ENCODE measurements at regions not wholly inside any gene's neighbourhood (a gene's known extent, or its start where the extent isn't known, plus 50 kb on each side); places are given as distances from the start of the nearest gene placed in this dataset.

GRCh38 chr14:44620121-44621019, 113.3 kb upstream of the FSCB start:
- no peak for DNase-seq
- H3K4me3 Mint-ChIP-seq: no peak overlapping the region
- no peaks in the 10 kb centered on the region for H3K9me3 Mint-ChIP-seq
- no peak overlapping the region for H3K27ac Mint-ChIP-seq
- no peaks in the 10 kb centered on the region for H3K27me3 Mint-ChIP-seq (ENCODE audit: low read depth, poor library complexity)
- TF ChIP-seq, protein P1, sequence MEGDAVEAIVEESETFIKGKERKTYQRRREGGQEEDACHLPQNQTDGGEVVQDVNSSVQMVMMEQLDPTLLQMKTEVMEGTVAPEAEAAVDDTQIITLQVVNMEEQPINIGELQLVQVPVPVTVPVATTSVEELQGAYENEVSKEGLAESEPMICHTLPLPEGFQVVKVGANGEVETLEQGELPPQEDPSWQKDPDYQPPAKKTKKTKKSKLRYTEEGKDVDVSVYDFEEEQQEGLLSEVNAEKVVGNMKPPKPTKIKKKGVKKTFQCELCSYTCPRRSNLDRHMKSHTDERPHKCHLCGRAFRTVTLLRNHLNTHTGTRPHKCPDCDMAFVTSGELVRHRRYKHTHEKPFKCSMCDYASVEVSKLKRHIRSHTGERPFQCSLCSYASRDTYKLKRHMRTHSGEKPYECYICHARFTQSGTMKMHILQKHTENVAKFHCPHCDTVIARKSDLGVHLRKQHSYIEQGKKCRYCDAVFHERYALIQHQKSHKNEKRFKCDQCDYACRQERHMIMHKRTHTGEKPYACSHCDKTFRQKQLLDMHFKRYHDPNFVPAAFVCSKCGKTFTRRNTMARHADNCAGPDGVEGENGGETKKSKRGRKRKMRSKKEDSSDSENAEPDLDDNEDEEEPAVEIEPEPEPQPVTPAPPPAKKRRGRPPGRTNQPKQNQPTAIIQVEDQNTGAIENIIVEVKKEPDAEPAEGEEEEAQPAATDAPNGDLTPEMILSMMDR (IDR thresholded peaks at IDR 0.05): no peak
- H3K4me1 Mint-ChIP-seq: peaks cover 9% of the 10 kb centered on the region
- H3K36me3 Mint-ChIP-seq (ENCODE audit: low read depth): no peaks in the 10 kb centered on the region

DNA sequence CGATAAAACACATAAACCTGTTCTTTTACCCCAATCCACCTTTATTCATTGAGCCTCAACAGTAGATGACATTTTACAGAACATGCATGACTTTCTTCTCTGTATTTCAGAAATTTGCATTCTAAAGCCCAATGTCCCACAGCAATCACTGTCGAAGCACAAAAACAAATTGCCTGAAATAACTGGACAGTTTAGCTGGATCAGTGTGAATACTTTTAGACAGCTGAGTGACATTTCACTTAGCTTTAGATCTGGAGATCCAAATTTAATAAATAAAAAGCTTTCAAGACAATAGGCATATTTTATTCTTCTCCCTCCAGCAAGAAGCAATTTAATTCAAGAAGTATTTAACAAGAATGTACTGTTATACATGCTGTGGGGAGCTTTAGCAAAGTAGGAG, 109.1 kb upstream of the FSCB start:
- no peak for DNase-seq
- no peaks in the 10 kb centered on the region for H3K27me3 Mint-ChIP-seq (ENCODE audit: low read depth, poor library complexity)
- H3K9me3 Mint-ChIP-seq: no peaks in the 10 kb centered on the region
- H3K27ac Mint-ChIP-seq: no peak overlapping the region
- H3K36me3 Mint-ChIP-seq (ENCODE audit: low read depth): no peaks in the 10 kb centered on the region
- TF ChIP-seq, protein P1 (IDR thresholded peaks at IDR 0.05): no peak
- no peak overlapping the region for H3K4me3 Mint-ChIP-seq
- peaks cover 26% of the 10 kb centered on the region for H3K4me1 Mint-ChIP-seq

DNA sequence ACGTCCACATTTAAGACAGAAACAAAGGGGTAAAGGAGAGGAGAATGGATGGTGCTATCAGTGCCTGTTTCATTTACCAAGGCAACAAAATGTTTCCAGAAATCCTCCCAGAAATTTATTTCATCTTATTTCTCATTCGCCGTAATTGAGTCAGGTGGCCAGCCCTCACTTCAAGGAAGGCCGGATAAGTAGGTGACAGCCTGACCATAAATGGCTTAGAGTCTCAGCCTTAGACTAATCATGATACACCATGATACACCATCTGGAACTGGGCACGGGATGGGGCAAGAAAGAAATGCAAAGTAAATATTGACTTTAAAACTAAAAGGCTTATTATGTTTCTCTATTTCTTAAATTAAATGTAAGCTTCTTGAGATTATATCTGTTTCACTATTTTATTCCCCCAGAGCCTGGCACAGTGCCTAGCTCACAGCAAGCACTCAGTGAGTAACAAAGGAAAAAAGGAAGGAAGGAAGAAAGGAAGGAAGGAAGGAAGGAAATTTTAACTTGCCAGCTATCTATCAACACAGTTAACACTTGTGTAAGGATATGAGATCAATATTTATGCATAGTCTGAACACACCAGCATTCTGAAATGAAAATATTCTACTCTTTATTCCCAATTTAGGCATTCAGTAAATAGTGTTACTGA, 106.1 kb upstream of the FSCB start:
- no peak overlapping the region for H3K27ac Mint-ChIP-seq
- H3K4me3 Mint-ChIP-seq: no peak overlapping the region
- peaks cover 22% of the 10 kb centered on the region for H3K4me1 Mint-ChIP-seq
- H3K36me3 Mint-ChIP-seq (ENCODE audit: low read depth): no peaks in the 10 kb centered on the region
- no peaks in the 10 kb centered on the region for H3K9me3 Mint-ChIP-seq
- no peaks in the 10 kb centered on the region for H3K27me3 Mint-ChIP-seq (ENCODE audit: low read depth, poor library complexity)
- TF ChIP-seq, protein P1 (IDR thresholded peaks at IDR 0.05): no peak
- DNase-seq: no peak

GRCh38 chr14:44612002-44612401, 104.9 kb upstream of the FSCB start:
- Mint-ChIP-seq H3K27ac (no peak overlapping the region), H3K9me3 (no peaks in the 10 kb centered on the region), H3K4me1 (peaks cover 22% of the 10 kb centered on the region), H3K36me3 (ENCODE audit: low read depth) (no peaks in the 10 kb centered on the region), H3K27me3 (ENCODE audit: low read depth, poor library complexity) (no peaks in the 10 kb centered on the region), H3K4me3 (no peak overlapping the region)
- TF ChIP-seq, protein P1 (IDR thresholded peaks at IDR 0.05): no peak
- DNase-seq: no peak

DNA sequence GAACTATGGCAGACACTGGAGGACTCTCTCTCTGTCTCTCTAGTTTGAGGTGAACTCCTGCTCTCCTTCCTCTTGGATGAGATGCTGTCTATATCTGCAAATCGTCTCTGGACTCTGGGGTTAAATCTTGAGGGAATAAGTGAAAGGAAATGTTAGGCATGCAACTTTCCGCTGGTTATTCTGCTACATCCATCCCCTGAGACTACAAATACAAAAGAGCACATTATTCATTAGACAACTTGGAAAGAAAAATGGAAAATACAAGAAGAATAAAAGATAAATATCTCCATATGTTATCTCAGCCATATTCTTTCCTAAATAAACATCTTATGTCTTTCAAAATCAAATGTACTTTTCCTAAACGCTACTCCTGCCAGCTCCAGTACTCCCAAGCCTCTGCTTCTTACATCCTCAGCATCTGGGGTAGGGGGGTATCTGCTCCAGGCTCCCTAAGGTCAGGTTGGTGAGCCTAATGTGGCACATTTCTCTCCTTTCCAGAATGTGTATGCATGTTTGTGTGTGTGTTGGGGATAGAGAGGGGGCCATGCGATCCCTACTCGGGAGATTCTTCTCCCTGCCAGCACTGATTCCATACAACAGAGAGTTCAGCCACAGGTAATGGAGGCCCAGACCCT, 102.9 kb upstream of the FSCB start:
- Mint-ChIP-seq H3K4me1 (peaks cover 22% of the 10 kb centered on the region), H3K27ac (no peak overlapping the region), H3K4me3 (no peak overlapping the region), H3K9me3 (no peaks in the 10 kb centered on the region), H3K27me3 (ENCODE audit: low read depth, poor library complexity) (no peaks in the 10 kb centered on the region), H3K36me3 (ENCODE audit: low read depth) (no peaks in the 10 kb centered on the region)
- DNase-seq: no peak
- TF ChIP-seq, protein P1 (IDR thresholded peaks at IDR 0.05): no peak

All from nephron progenitor cell (in vitro differentiated cells).